Lower leg skin (tissue), 3 donors: ENCODE measurements at regions not wholly inside any gene's neighbourhood (a gene's known extent, or its start where the extent isn't known, plus 50 kb on each side); places are given as distances from the start of the nearest gene placed in this dataset.
"Not testable (repeated sequence)": the region's sequence is repeated elsewhere in the genome, so short reads cannot be mapped to it uniquely, and the experiment has no call there.

Source experiments
- POLR2A ChIP-seq, 2 donors: fragments of 450-650 bp; IDR thresholded peaks; one replicate each; pipeline ENCODE4 v1.6.1; 2016 to 2017; ENCODE audit warnings: antibody characterized with exemption in 2 of 2, mild to moderate bottlenecking in 1 of 2, moderate library complexity in 1 of 2
- TF ChIP-seq, protein P1 (sequence below), 3 donors: fragments of 450-650 bp; IDR thresholded peaks; one replicate each; pipeline ENCODE4 v1.5.1; 2016; ENCODE audit warnings: antibody characterized with exemption in 3 of 3, mild to moderate bottlenecking in 3 of 3, moderate library complexity in 2 of 3

DNA sequence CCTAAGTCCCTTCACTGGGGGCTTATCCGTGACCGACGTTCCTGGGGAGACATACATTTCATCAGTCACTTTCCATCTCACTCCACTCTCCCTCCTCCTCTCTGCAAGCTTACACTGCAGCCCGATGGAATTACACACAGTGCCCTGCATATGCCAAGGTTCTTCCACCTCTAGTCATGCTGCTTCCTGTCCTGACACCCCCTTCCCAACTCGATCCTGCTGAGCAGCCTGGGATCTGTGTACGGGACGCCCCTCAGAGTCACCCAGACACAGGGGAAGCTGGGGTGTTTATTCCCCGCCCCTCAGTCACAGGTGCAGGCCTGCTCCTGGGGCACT, 468.8 kb downstream of the PREX1 start:
- TF ChIP-seq, protein P1, sequence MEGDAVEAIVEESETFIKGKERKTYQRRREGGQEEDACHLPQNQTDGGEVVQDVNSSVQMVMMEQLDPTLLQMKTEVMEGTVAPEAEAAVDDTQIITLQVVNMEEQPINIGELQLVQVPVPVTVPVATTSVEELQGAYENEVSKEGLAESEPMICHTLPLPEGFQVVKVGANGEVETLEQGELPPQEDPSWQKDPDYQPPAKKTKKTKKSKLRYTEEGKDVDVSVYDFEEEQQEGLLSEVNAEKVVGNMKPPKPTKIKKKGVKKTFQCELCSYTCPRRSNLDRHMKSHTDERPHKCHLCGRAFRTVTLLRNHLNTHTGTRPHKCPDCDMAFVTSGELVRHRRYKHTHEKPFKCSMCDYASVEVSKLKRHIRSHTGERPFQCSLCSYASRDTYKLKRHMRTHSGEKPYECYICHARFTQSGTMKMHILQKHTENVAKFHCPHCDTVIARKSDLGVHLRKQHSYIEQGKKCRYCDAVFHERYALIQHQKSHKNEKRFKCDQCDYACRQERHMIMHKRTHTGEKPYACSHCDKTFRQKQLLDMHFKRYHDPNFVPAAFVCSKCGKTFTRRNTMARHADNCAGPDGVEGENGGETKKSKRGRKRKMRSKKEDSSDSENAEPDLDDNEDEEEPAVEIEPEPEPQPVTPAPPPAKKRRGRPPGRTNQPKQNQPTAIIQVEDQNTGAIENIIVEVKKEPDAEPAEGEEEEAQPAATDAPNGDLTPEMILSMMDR (IDR thresholded peaks at IDR 0.05) = not testable (repeated sequence)
- not testable (repeated sequence) for TF ChIP-seq POLR2A (IDR thresholded peaks at IDR 0.05)
